ENCODE measurements at regions not wholly inside any gene's neighbourhood (a gene's known extent, or its start where the extent isn't known, plus 50 kb on each side); places are given as distances from the start of the nearest gene placed in this dataset.

DNA sequence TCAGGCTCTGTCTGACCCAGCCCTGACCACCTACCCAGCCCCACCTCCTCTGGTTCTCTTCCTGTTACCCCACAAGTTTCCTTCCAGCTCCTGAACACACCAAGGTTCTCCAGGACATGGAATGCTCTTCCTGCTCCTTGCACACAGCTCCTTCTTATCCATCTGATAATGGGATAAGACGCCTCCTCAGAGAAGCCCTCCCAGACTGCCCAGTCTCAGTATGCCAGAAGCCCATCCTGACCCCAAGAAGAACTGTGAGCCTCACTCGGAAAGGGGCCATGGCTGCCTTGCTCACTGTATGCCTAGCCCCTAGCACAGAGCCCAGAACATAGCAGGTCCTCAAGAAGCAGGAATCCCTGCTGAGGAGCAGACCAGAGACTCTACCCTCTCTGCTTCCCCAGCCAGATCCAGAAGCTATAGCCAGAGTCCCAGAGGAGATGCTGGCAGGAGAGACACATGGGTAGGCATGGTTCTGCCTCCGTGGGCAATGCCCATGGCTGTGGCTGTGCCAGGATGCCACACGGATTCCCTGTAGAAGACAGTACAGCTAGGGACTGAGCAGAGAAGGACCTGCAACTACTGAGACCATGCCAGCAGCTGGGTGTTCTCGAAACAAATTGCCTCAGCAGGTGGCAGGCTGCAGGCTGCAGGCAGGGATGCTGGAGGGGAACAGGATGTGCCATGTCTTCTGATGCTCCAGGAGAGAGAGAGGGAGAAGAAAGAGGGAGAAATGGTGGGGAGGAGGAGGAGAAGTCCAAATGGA, 74.0 kb upstream of the LINGO1 start:
- FAIRE-seq: no peak
- WGBS, 2 experiments (ENCODE audit: extremely low coverage in 1 of 2, insufficient coverage in 1 of 2, insufficient read length in 1 of 2, insufficient replicate concordance in 2 of 2, low coverage in 1 of 2, low lambda C conversion rate in 2 of 2, missing lambda C conversion rate in 1 of 2): 82% methylated on average over 5 of the region's 5 CpGs; no CpG with 5 or more reads in 1 of the 2 experiments

More for the DNA sequence above, 74.0 kb upstream of the LINGO1 start:
- Histone ChIP-seq H3K4me3 (ENCODE audit: extremely low read depth in 1 of 4, insufficient read depth in 2 of 4, low read depth in 3 of 4, low read length in 4 of 4) (no peak overlapping the region), H3K4me1 (replicated peaks in 1 of 4; ENCODE audit: control insufficient read depth in 3 of 4, insufficient read depth in 4 of 4, low read length in 3 of 4) (no peaks in the 10 kb centered on the region; a peak in 1 of 7 replicates), H2AFZ (ENCODE audit: low read length) (no peak overlapping the region), H3K23ac (ENCODE audit: insufficient read length) (no peak overlapping the region), H4K8ac (ENCODE audit: extremely low read depth, insufficient read depth, low read length) (no peak overlapping the region), H2BK5ac (ENCODE audit: low read depth, low read length) (no peak overlapping the region), H3K56ac (replicated peaks; ENCODE audit: insufficient read length, low read depth, low read length) (no peak overlapping the region), H3K27ac (ENCODE audit: low read depth, low read length) (no peak overlapping the region), H2BK15ac (ENCODE audit: low read length) (no peak overlapping the region), H4K91ac (replicated peaks; ENCODE audit: insufficient read length, low read length) (no peak overlapping the region), H4K20me1 (replicated peaks in 1 of 2; ENCODE audit: control insufficient read depth in 1 of 2, insufficient read depth in 2 of 2, low read length in 2 of 2) (peaks cover 0 to 5% of the 10 kb centered on the region in 2 experiments), H3K79me1 (ENCODE audit: low read depth, low read length) (no peaks in the 10 kb centered on the region), H3K4me2 (ENCODE audit: insufficient read depth in 1 of 2, low read depth in 2 of 2, low read length in 2 of 2) (no peak overlapping the region), H3K79me2 (ENCODE audit: control insufficient read depth in 1 of 2, insufficient read depth in 2 of 2, low read length in 2 of 2) (no peaks in the 10 kb centered on the region), H3K14ac (ENCODE audit: insufficient read length) (no peak overlapping the region), H3K36me3 (ENCODE audit: control insufficient read depth in 2 of 4, insufficient read depth in 4 of 4, low read length in 3 of 4) (no peaks in the 10 kb centered on the region), H3K18ac (ENCODE audit: extremely low read depth, low read length) (no peak overlapping the region), H3K9me3 (ENCODE audit: insufficient read depth in 2 of 2, low read depth in 1 of 2, low read length in 1 of 2) (no peaks in the 10 kb centered on the region), H2BK20ac (ENCODE audit: low read length) (no peak overlapping the region), H2BK12ac (ENCODE audit: low read depth, low read length) (no peak overlapping the region), H3K23me2 (ENCODE audit: low read depth, low read length) (no peaks in the 10 kb centered on the region; the same call in 1 of the 2 replicates), H3K9ac (replicated peaks in 1 of 4; ENCODE audit: extremely low read depth in 1 of 4, low read depth in 3 of 4, low read length in 3 of 4) (no peak overlapping the region), H3K4ac (replicated peaks; ENCODE audit: insufficient read length, low read depth, low read length) (no peak overlapping the region), H2BK120ac (replicated peaks; ENCODE audit: low read depth, low read length) (no peak overlapping the region), H2AK5ac (ENCODE audit: low read depth, low read length) (no peak overlapping the region), H4K5ac (ENCODE audit: insufficient read length, low read depth, low read length) (no peak overlapping the region), H3K27me3 (replicated peaks in 1 of 4; ENCODE audit: control insufficient read depth in 3 of 4, extremely low read depth in 1 of 4, insufficient read depth in 3 of 4, low read length in 3 of 4) (no peaks in the 10 kb centered on the region)
- no peak for DNase-seq (ENCODE audit: low read depth in 1 of 2, low spot score in 2 of 2)
- CTCF ChIA-PET (ENCODE audit: partially characterized antibody): interaction anchor here (1.0 to 2.4 kb wide), 8 partner anchors 23 to 114 kb away, joined by 3 to 8 read pairs (median 3); no protein-coding TSS in a partner anchor
- POLR2A ChIA-PET (ENCODE audit: partially characterized antibody): no interaction called here

All from H1 (cell line).